Thyroid gland (tissue), 4 donors: ENCODE measurements at regions not wholly inside any gene's neighbourhood (a gene's known extent, or its start where the extent isn't known, plus 50 kb on each side); places are given as distances from the start of the nearest gene placed in this dataset.
"Not testable (repeated sequence)": the region's sequence is repeated elsewhere in the genome, so short reads cannot be mapped to it uniquely, and the experiment has no call there.

Experiments
- POLR2A ChIP-seq, 2 donors: fragments of 450-650 bp; IDR thresholded peaks; one replicate each; pipeline ENCODE4 v1.6.1; 2017; ENCODE audit warnings: antibody characterized with exemption in 2 of 2, mild to moderate bottlenecking in 2 of 2, moderate library complexity in 1 of 2
- TF ChIP-seq, protein P1 (sequence below), 6 experiments: fragments of 200-600 bp in 3 of 6; fragments of 450-650 bp in 3 of 6; sonication (generic) in 3 of 6; IDR thresholded peaks; one replicate each; pipeline ENCODE4 v1.5.1; 2016 to 2019; ENCODE audit warnings: antibody characterized with exemption in 6 of 6, mild to moderate bottlenecking in 2 of 6, inconsistent platforms in 1 of 6, moderate library complexity in 1 of 6

DNA sequence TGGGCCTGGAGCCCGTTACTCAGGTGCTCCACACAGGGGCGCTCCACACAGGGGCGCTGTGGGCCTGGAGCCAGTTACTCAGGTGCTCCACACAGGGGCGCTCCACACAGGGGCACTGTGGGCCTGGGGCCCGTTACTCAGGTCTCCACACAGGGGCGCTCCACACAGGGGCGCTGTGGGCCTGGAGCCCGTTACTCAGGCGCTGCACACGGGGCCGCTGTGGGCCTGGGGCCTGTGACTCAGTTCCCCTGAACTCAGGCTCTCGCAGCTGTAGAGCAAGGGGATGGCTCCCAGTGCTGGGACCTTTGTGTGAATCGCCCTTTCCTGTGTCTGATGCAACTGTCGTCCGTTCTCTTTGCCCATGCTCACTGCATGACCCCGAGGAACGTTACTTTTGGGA lies 262.0 kb downstream of the THBS2 start:
- not testable (repeated sequence) for TF ChIP-seq POLR2A (IDR thresholded peaks at IDR 0.05)
- TF ChIP-seq, protein P1, sequence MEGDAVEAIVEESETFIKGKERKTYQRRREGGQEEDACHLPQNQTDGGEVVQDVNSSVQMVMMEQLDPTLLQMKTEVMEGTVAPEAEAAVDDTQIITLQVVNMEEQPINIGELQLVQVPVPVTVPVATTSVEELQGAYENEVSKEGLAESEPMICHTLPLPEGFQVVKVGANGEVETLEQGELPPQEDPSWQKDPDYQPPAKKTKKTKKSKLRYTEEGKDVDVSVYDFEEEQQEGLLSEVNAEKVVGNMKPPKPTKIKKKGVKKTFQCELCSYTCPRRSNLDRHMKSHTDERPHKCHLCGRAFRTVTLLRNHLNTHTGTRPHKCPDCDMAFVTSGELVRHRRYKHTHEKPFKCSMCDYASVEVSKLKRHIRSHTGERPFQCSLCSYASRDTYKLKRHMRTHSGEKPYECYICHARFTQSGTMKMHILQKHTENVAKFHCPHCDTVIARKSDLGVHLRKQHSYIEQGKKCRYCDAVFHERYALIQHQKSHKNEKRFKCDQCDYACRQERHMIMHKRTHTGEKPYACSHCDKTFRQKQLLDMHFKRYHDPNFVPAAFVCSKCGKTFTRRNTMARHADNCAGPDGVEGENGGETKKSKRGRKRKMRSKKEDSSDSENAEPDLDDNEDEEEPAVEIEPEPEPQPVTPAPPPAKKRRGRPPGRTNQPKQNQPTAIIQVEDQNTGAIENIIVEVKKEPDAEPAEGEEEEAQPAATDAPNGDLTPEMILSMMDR (IDR thresholded peaks at IDR 0.05): not testable (repeated sequence)
